ENCODE measurements at regions not wholly inside any gene's neighbourhood (a gene's known extent, or its start where the extent isn't known, plus 50 kb on each side); places are given as distances from the start of the nearest gene placed in this dataset.
"Not testable (repeated sequence)": the region's sequence is repeated elsewhere in the genome, so short reads cannot be mapped to it uniquely, and the experiment has no call there.

GRCh38 chr1:79708646-79709265 lies 702.2 kb upstream of the ADGRL4 start:
- no peaks in the 10 kb centered on the region for H4K20me1 ChIP-seq (ENCODE audit: insufficient read depth)
- in situ Hi-C loops (cut with MboI): no loop called here
- H3K27ac ChIP-seq: no peak overlapping the region
- DNase-seq: no peak
- no peak overlapping the region for H3K4me3 ChIP-seq
- H3K9me2 ChIP-seq (ENCODE audit: insufficient read depth): no peaks in the 10 kb centered on the region
- WGBS, 2 experiments (ENCODE audit: low coverage in 1 of 2, low lambda C conversion rate in 2 of 2, missing lambda C conversion rate in 2 of 2): 74 to 76% methylated on average over 1 of the region's 1 CpG
- H3K36me3 ChIP-seq (ENCODE audit: low read depth): no peaks in the 10 kb centered on the region
- no peaks in the 10 kb centered on the region for H3K27me3 ChIP-seq (replicated peaks; ENCODE audit: insufficient read depth)
- H3K9ac ChIP-seq: no peak overlapping the region
- no peak overlapping the region for H3K4me2 ChIP-seq (ENCODE audit: unreplicated experiment)
- no peak overlapping the region for H2AFZ ChIP-seq
- H3K79me2 ChIP-seq (ENCODE audit: insufficient read depth): no peaks in the 10 kb centered on the region
- no peak for TF ChIP-seq EZH2phosphoT487 (IDR thresholded peaks at IDR 0.05; ENCODE audit: insufficient read depth, low read depth)
- peaks cover 3% of the 10 kb centered on the region for H3K9me3 ChIP-seq (ENCODE audit: low read depth)
- no peaks in the 10 kb centered on the region for H3K4me1 ChIP-seq (ENCODE audit: insufficient read depth)
- H3F3A ChIP-seq (ENCODE audit: insufficient read depth): no peaks in the 10 kb centered on the region

- Histone ChIP-seq H3K4me1 (ENCODE audit: insufficient read depth) (no peaks in the 10 kb centered on the region), H3K36me3 (ENCODE audit: low read depth) (no peaks in the 10 kb centered on the region), H3K4me3 (no peak overlapping the region), H3K27me3 (replicated peaks; ENCODE audit: insufficient read depth) (no peaks in the 10 kb centered on the region), H3K9me3 (ENCODE audit: low read depth) (peaks cover 3% of the 10 kb centered on the region), H3K27ac (no peak overlapping the region), H4K20me1 (ENCODE audit: insufficient read depth) (no peaks in the 10 kb centered on the region), H3K79me2 (ENCODE audit: insufficient read depth) (no peaks in the 10 kb centered on the region), H3K9me2 (ENCODE audit: insufficient read depth) (no peaks in the 10 kb centered on the region), H2AFZ (no peak overlapping the region), H3K9ac (no peak overlapping the region), H3F3A (ENCODE audit: insufficient read depth) (no peaks in the 10 kb centered on the region), H3K4me2 (ENCODE audit: unreplicated experiment) (no peak overlapping the region)
- WGBS, 2 experiments (ENCODE audit: low coverage in 1 of 2, low lambda C conversion rate in 2 of 2, missing lambda C conversion rate in 2 of 2): 20 to 24% methylated on average over 2 of the region's 2 CpGs
- in situ Hi-C loops (cut with MboI): no loop called here
- TF ChIP-seq EZH2 (IDR thresholded peaks at IDR 0.05; ENCODE audit: insufficient read depth, poor library complexity, severe bottlenecking) (no peak), EZH2phosphoT487 (IDR thresholded peaks at IDR 0.05; ENCODE audit: insufficient read depth, low read depth) (no peak)
- no peak for DNase-seq
These were observed 698.7 kb upstream of the ADGRL4 start for GRCh38 chr1:79705218-79705617.

GRCh38 chr1:79704067-79704466 lies 697.5 kb upstream of the ADGRL4 start:
- no peaks in the 10 kb centered on the region for H3K4me1 ChIP-seq (ENCODE audit: insufficient read depth)
- no peak for DNase-seq
- no peak overlapping the region for H3K9ac ChIP-seq
- H3K9me3 ChIP-seq (ENCODE audit: low read depth): peaks cover 3% of the 10 kb centered on the region
- in situ Hi-C loops (cut with MboI): no loop called here
- H4K20me1 ChIP-seq (ENCODE audit: insufficient read depth): no peaks in the 10 kb centered on the region
- H2AFZ ChIP-seq: no peak overlapping the region
- H3K4me3 ChIP-seq: no peak overlapping the region
- no peak overlapping the region for H3K27ac ChIP-seq
- no peaks in the 10 kb centered on the region for H3K9me2 ChIP-seq (ENCODE audit: insufficient read depth)
- TF ChIP-seq EZH2phosphoT487 (IDR thresholded peaks at IDR 0.05; ENCODE audit: insufficient read depth, low read depth) (no peak), EZH2 (IDR thresholded peaks at IDR 0.05; ENCODE audit: insufficient read depth, poor library complexity, severe bottlenecking) (no peak)
- H3K79me2 ChIP-seq (ENCODE audit: insufficient read depth): no peaks in the 10 kb centered on the region
- H3K36me3 ChIP-seq (ENCODE audit: low read depth): no peaks in the 10 kb centered on the region
- 35 to 45% methylated on average over 1 of the region's 1 CpG for WGBS, 2 experiments (ENCODE audit: low coverage in 1 of 2, low lambda C conversion rate in 2 of 2, missing lambda C conversion rate in 2 of 2)
- H3F3A ChIP-seq (ENCODE audit: insufficient read depth): no peaks in the 10 kb centered on the region
- no peaks in the 10 kb centered on the region for H3K27me3 ChIP-seq (replicated peaks; ENCODE audit: insufficient read depth)
- no peak overlapping the region for H3K4me2 ChIP-seq (ENCODE audit: unreplicated experiment)

- DNase-seq; H2AFZ ChIP-seq; H3K4me3 ChIP-seq; H3K9me3 ChIP-seq (ENCODE audit: low read depth); H3K9me2 ChIP-seq (ENCODE audit: insufficient read depth); H3K79me2 ChIP-seq (ENCODE audit: insufficient read depth); H3K27ac ChIP-seq; in situ Hi-C loops (cut with MboI); H3K9ac ChIP-seq; H3K36me3 ChIP-seq (ENCODE audit: low read depth); H3K27me3 ChIP-seq (replicated peaks; ENCODE audit: insufficient read depth); H3K4me1 ChIP-seq (ENCODE audit: insufficient read depth); H3F3A ChIP-seq (ENCODE audit: insufficient read depth); H4K20me1 ChIP-seq (ENCODE audit: insufficient read depth); H3K4me2 ChIP-seq (ENCODE audit: unreplicated experiment): not testable (repeated sequence)
- WGBS, 2 experiments (ENCODE audit: low coverage in 1 of 2, low lambda C conversion rate in 2 of 2, missing lambda C conversion rate in 2 of 2): 16 to 17% methylated on average over 4 of the region's 4 CpGs
These were observed 695.9 kb upstream of the ADGRL4 start for GRCh38 chr1:79702336-79702999.

- H3K9me3 ChIP-seq (ENCODE audit: low read depth): no peaks in the 10 kb centered on the region
- no peaks in the 10 kb centered on the region for H4K20me1 ChIP-seq (ENCODE audit: insufficient read depth)
- H3K9ac ChIP-seq: no peak overlapping the region
- H3K9me2 ChIP-seq (ENCODE audit: insufficient read depth): no peaks in the 10 kb centered on the region
- no peak for DNase-seq
- no peaks in the 10 kb centered on the region for H3K36me3 ChIP-seq (ENCODE audit: low read depth)
- H2AFZ ChIP-seq: no peak overlapping the region
- H3K4me1 ChIP-seq (ENCODE audit: insufficient read depth): no peaks in the 10 kb centered on the region
- no peaks in the 10 kb centered on the region for H3K79me2 ChIP-seq (ENCODE audit: insufficient read depth)
- no peak overlapping the region for H3K4me3 ChIP-seq
- no peak overlapping the region for H3K4me2 ChIP-seq (ENCODE audit: unreplicated experiment)
- no peaks in the 10 kb centered on the region for H3K27me3 ChIP-seq (replicated peaks; ENCODE audit: insufficient read depth)
- H3F3A ChIP-seq (ENCODE audit: insufficient read depth): no peaks in the 10 kb centered on the region
- TF ChIP-seq EZH2phosphoT487 (IDR thresholded peaks at IDR 0.05; ENCODE audit: insufficient read depth, low read depth) (no peak), EZH2 (IDR thresholded peaks at IDR 0.05; ENCODE audit: insufficient read depth, poor library complexity, severe bottlenecking) (no peak)
- in situ Hi-C loops (cut with MboI): no loop called here
- H3K27ac ChIP-seq: no peak overlapping the region
These were observed 688.6 kb upstream of the ADGRL4 start for GRCh38 chr1:79695138-79695537.

All from GM23248 (cell line).